PFSK-1 (cell line): ENCODE measurements at regions not wholly inside any gene's neighbourhood (a gene's known extent, or its start where the extent isn't known, plus 50 kb on each side); places are given as distances from the start of the nearest gene placed in this dataset.

ENCODE experiments used
- POLR2AphosphoS5 ChIP-seq: IDR thresholded peaks from 2 replicates; pipeline ENCODE4 v1.6.1; 2012; ENCODE audit warnings: low read depth, mild to moderate bottlenecking, control low read depth, low read length, moderate library complexity
- SIN3A ChIP-seq: IDR thresholded peaks from 2 replicates; pipeline ENCODE4 v1.6.1; 2012; ENCODE audit warnings: mild to moderate bottlenecking, low read length, moderate library complexity, borderline replicate concordance; ENCODE audit not compliant: insufficient read depth
- TAF1 ChIP-seq: IDR thresholded peaks from 2 replicates; pipeline ENCODE4 v1.6.1; 2012; ENCODE audit warnings: low read length, control low read depth, borderline replicate concordance; ENCODE audit not compliant: insufficient read depth

DNA sequence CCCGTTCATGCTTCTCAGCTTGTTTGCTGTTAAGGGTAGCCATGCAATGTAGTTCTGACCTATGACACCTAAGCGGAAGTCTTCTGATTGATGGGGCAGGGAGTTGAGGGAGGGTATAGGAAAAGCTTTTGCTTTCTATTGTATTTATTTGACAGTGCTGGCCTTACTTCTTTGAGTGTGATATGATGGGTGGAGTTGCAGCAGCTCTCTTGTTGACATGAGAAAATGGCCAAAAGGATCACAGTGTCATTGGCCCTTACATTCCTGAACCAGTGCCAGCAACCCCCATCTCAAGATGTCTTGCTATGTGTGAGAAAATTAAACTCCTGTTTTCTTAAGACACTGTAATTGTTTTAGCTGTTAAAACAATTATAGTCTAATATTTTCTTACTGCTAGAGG is 117.5 kb downstream of the SAMD5 start:
- TF ChIP-seq POLR2AphosphoS5, result no peak
- TF ChIP-seq TAF1, result no peak
- TF ChIP-seq SIN3A, result no peak
